KOPT-K1 (cell line): ENCODE measurements at regions not wholly inside any gene's neighbourhood (a gene's known extent, or its start where the extent isn't known, plus 50 kb on each side); places are given as distances from the start of the nearest gene placed in this dataset.

Experiments
- H3K27ac ChIP-seq: fragments of 200-600 bp; sonication (generic); 2 replicates; pipeline ENCODE4 v1.5.1; 2016; ENCODE audit warnings: antibody characterized with exemption, mild to moderate bottlenecking, low read depth, low read length; ENCODE audit not compliant: poor library complexity, severe bottlenecking
- H3K36me3 ChIP-seq: fragments of 200-600 bp; sonication (generic); 2 replicates; pipeline ENCODE4 v1.5.1; 2017; ENCODE audit warnings: antibody characterized with exemption, mild to moderate bottlenecking, low read length, moderate library complexity; ENCODE audit not compliant: insufficient read depth
- H3K9me3 ChIP-seq: fragments of 200-600 bp; sonication (generic); 2 replicates; pipeline ENCODE4 v1.5.1; 2017; ENCODE audit warnings: antibody characterized with exemption, low read length, mild to moderate bottlenecking; ENCODE audit not compliant: insufficient read depth, poor library complexity, severe bottlenecking

- Histone ChIP-seq H3K36me3 (no peaks in the 10 kb centered on the region), H3K9me3 (no peaks in the 10 kb centered on the region), H3K27ac (no peak overlapping the region)
Observed at GRCh38 chr10:4670737-4671136, 155.3 kb upstream of the AKR1E2 start.

GRCh38 chr10:4669585-4669984, 156.4 kb upstream of the AKR1E2 start:
- H3K9me3 ChIP-seq: no peaks in the 10 kb centered on the region
- H3K27ac ChIP-seq: no peak overlapping the region
- H3K36me3 ChIP-seq: no peaks in the 10 kb centered on the region

GRCh38 chr10:4663162-4663992, 162.6 kb upstream of the AKR1E2 start:
- H3K9me3 ChIP-seq: no peaks in the 10 kb centered on the region
- H3K36me3 ChIP-seq: no peaks in the 10 kb centered on the region
- H3K27ac ChIP-seq: no peak overlapping the region

- H3K9me3 ChIP-seq: no peaks in the 10 kb centered on the region
- H3K27ac ChIP-seq: no peak overlapping the region
- no peaks in the 10 kb centered on the region for H3K36me3 ChIP-seq
Observed at GRCh38 chr10:4662576-4663161, 163.3 kb upstream of the AKR1E2 start.

GRCh38 chr10:4661511-4662255, 164.3 kb upstream of the AKR1E2 start:
- Histone ChIP-seq H3K27ac (no peak overlapping the region), H3K9me3 (no peaks in the 10 kb centered on the region), H3K36me3 (no peaks in the 10 kb centered on the region)

GRCh38 chr10:4658777-4659176, 167.2 kb upstream of the AKR1E2 start:
- Histone ChIP-seq H3K9me3 (no peaks in the 10 kb centered on the region), H3K36me3 (no peaks in the 10 kb centered on the region), H3K27ac (no peak overlapping the region)

- Histone ChIP-seq H3K9me3 (no peaks in the 10 kb centered on the region), H3K27ac (no peak overlapping the region), H3K36me3 (no peaks in the 10 kb centered on the region)
Observed at GRCh38 chr10:4656576-4657194, 169.3 kb upstream of the AKR1E2 start.

- Histone ChIP-seq H3K9me3 (no peaks in the 10 kb centered on the region), H3K27ac (no peak overlapping the region), H3K36me3 (no peaks in the 10 kb centered on the region)
Observed at GRCh38 chr10:4655879-4656278, 170.1 kb upstream of the AKR1E2 start.

GRCh38 chr10:4655406-4655805, 170.6 kb upstream of the AKR1E2 start:
- Histone ChIP-seq H3K27ac (no peak overlapping the region), H3K9me3 (no peaks in the 10 kb centered on the region), H3K36me3 (no peaks in the 10 kb centered on the region)

GRCh38 chr10:4654496-4654895, 171.5 kb upstream of the AKR1E2 start:
- no peaks in the 10 kb centered on the region for H3K36me3 ChIP-seq
- H3K9me3 ChIP-seq: no peaks in the 10 kb centered on the region
- no peak overlapping the region for H3K27ac ChIP-seq

GRCh38 chr10:4653160-4653559, 172.8 kb upstream of the AKR1E2 start:
- Histone ChIP-seq H3K36me3 (no peaks in the 10 kb centered on the region), H3K9me3 (no peaks in the 10 kb centered on the region), H3K27ac (no peak overlapping the region)

- Histone ChIP-seq H3K27ac (no peak overlapping the region), H3K9me3 (no peaks in the 10 kb centered on the region), H3K36me3 (no peaks in the 10 kb centered on the region)
Observed at GRCh38 chr10:4652111-4653010, 173.6 kb upstream of the AKR1E2 start.

GRCh38 chr10:4651404-4652037, 174.5 kb upstream of the AKR1E2 start:
- Histone ChIP-seq H3K9me3 (no peaks in the 10 kb centered on the region), H3K36me3 (no peaks in the 10 kb centered on the region), H3K27ac (no peak overlapping the region)

GRCh38 chr10:4650582-4650981, 175.4 kb upstream of the AKR1E2 start:
- Histone ChIP-seq H3K9me3 (no peaks in the 10 kb centered on the region), H3K27ac (no peak overlapping the region), H3K36me3 (no peaks in the 10 kb centered on the region)
